ENCODE measurements at regions not wholly inside any gene's neighbourhood (a gene's known extent, or its start where the extent isn't known, plus 50 kb on each side); places are given as distances from the start of the nearest gene placed in this dataset.
"Not testable (repeated sequence)": the region's sequence is repeated elsewhere in the genome, so short reads cannot be mapped to it uniquely, and the experiment has no call there.

- no peak for DNase-seq
Observed at GRCh38 chr5:152529440-152529839, 124.4 kb upstream of the NMUR2 start.

GRCh38 chr5:152532714-152533113 is 127.6 kb upstream of the NMUR2 start:
- peak; percentile 63 for DNase-seq

- no peak for DNase-seq
Observed at GRCh38 chr5:152534641-152535040, 129.6 kb upstream of the NMUR2 start.

GRCh38 chr5:152542741-152543140 is 137.7 kb upstream of the NMUR2 start:
- DNase-seq: no peak

- DNase-seq: no peak
Observed at GRCh38 chr5:152546493-152546892, 141.4 kb upstream of the NMUR2 start.

- DNase-seq: no peak
Observed at GRCh38 chr5:152547202-152547601, 142.1 kb upstream of the NMUR2 start.

- DNase-seq: no peak
Observed at GRCh38 chr5:152549709-152550108, 144.6 kb upstream of the NMUR2 start.

GRCh38 chr5:152551061-152551460 is 146.0 kb upstream of the NMUR2 start:
- no peak for DNase-seq

- no peak for DNase-seq
Observed at GRCh38 chr5:152556784-152557183, 151.7 kb upstream of the NMUR2 start.

- DNase-seq: peak; percentile 48
Observed at GRCh38 chr5:152560512-152561137, 155.5 kb upstream of the NMUR2 start.

GRCh38 chr5:152568016-152568415 is 162.9 kb upstream of the NMUR2 start:
- DNase-seq: no peak

- no peak for DNase-seq
Observed at GRCh38 chr5:152572812-152573211, 167.7 kb upstream of the NMUR2 start.

GRCh38 chr5:152584103-152584502 is 179.0 kb upstream of the NMUR2 start:
- no peak for DNase-seq

- DNase-seq: no peak
Observed at GRCh38 chr5:152592416-152592815, 187.3 kb upstream of the NMUR2 start.

GRCh38 chr5:152593388-152593787 is 188.3 kb upstream of the NMUR2 start:
- DNase-seq: no peak

GRCh38 chr5:152595405-152595804 is 190.3 kb upstream of the NMUR2 start:
- DNase-seq: no peak

- no peak for DNase-seq
Observed at GRCh38 chr5:152599096-152599495, 194.0 kb upstream of the NMUR2 start.

GRCh38 chr5:152601806-152602732 is 197.0 kb upstream of the NMUR2 start:
- no peak for DNase-seq

GRCh38 chr5:152606050-152606449 is 201.0 kb upstream of the NMUR2 start:
- not testable (repeated sequence) for DNase-seq

GRCh38 chr5:152606776-152607364 is 201.8 kb upstream of the NMUR2 start:
- DNase-seq: no peak

GRCh38 chr5:152607401-152608160 is 202.5 kb upstream of the NMUR2 start:
- no peak for DNase-seq

GRCh38 chr5:152608458-152608857 is 203.4 kb upstream of the NMUR2 start:
- DNase-seq: no peak

GRCh38 chr5:152619756-152620155 is 214.7 kb upstream of the NMUR2 start:
- DNase-seq: no peak

All from NCI-H2029 (cell line).